WTC11 (cell line): ENCODE measurements at regions not wholly inside any gene's neighbourhood (a gene's known extent, or its start where the extent isn't known, plus 50 kb on each side); places are given as distances from the start of the nearest gene placed in this dataset.

Experiments used
- ATF3 ChIP-seq: sonication (generic); formaldehyde crosslinking; conservative IDR thresholded peaks from 2 replicates; pipeline ENCODE4 v1.8.1; 2022; ENCODE audit warnings: mild to moderate bottlenecking, missing genetic modification reagents
- CTCF ChIP-seq: fragments of 200-600 bp; IDR thresholded peaks from 2 replicates; pipeline ENCODE4 v1.8.0; 2022; ENCODE audit warnings: antibody characterized with exemption

- TF ChIP-seq CTCF: no peak
- no peak for TF ChIP-seq ATF3 (CRISPR knock-in tag)
Measured at GRCh38 chr7:94250124-94250523, 144.6 kb upstream of the COL1A2 start.
